ENCODE measurements at regions not wholly inside any gene's neighbourhood (a gene's known extent, or its start where the extent isn't known, plus 50 kb on each side); places are given as distances from the start of the nearest gene placed in this dataset.

- Histone ChIP-seq H3K4me1 (ENCODE audit: control insufficient read depth in 2 of 2, insufficient read depth in 2 of 2, low read length in 1 of 2) (no peaks in the 10 kb centered on the region), H3K27ac (ENCODE audit: low read depth in 2 of 2, low read length in 1 of 2) (no peak overlapping the region), H3K36me3 (ENCODE audit: control insufficient read depth in 2 of 2, insufficient read depth in 2 of 2, low read length in 1 of 2) (no peaks in the 10 kb centered on the region), H3K9me3 (ENCODE audit: control insufficient read depth in 2 of 2, insufficient read depth in 1 of 2, low read depth in 1 of 2, low read length in 1 of 2) (no peaks in the 10 kb centered on the region), H3K27me3 (ENCODE audit: control insufficient read depth in 1 of 2, insufficient read depth in 2 of 2, low read length in 2 of 2) (no peaks in the 10 kb centered on the region), H3K4me3 (ENCODE audit: low read depth in 1 of 2, low read length in 2 of 2) (no peak overlapping the region)
- WGBS, 2 donors = 92 to 95% methylated on average over 1 of the region's 1 CpG
These were observed 67.0 kb upstream of the KLHL13 start for GRCh38 chrX:118183606-118184005.

- Histone ChIP-seq H3K27me3 (ENCODE audit: control insufficient read depth in 1 of 2, insufficient read depth in 2 of 2, low read length in 2 of 2) (no peaks in the 10 kb centered on the region), H3K4me3 (ENCODE audit: low read depth in 1 of 2, low read length in 2 of 2) (no peak overlapping the region), H3K9me3 (ENCODE audit: control insufficient read depth in 2 of 2, insufficient read depth in 1 of 2, low read depth in 1 of 2, low read length in 1 of 2) (no peaks in the 10 kb centered on the region), H3K36me3 (ENCODE audit: control insufficient read depth in 2 of 2, insufficient read depth in 2 of 2, low read length in 1 of 2) (no peaks in the 10 kb centered on the region), H3K27ac (ENCODE audit: low read depth in 2 of 2, low read length in 1 of 2) (no peak overlapping the region), H3K4me1 (ENCODE audit: control insufficient read depth in 2 of 2, insufficient read depth in 2 of 2, low read length in 1 of 2) (no peaks in the 10 kb centered on the region)
These were observed 70.5 kb upstream of the KLHL13 start for GRCh38 chrX:118187100-118187499.

GRCh38 chrX:118189000-118189399, 72.4 kb upstream of the KLHL13 start:
- H3K36me3 ChIP-seq (ENCODE audit: control insufficient read depth in 2 of 2, insufficient read depth in 2 of 2, low read length in 1 of 2) = no peaks in the 10 kb centered on the region
- H3K27me3 ChIP-seq (ENCODE audit: control insufficient read depth in 1 of 2, insufficient read depth in 2 of 2, low read length in 2 of 2) = no peaks in the 10 kb centered on the region
- H3K27ac ChIP-seq (ENCODE audit: low read depth in 2 of 2, low read length in 1 of 2) = no peak overlapping the region
- H3K9me3 ChIP-seq (ENCODE audit: control insufficient read depth in 2 of 2, insufficient read depth in 1 of 2, low read depth in 1 of 2, low read length in 1 of 2) = no peaks in the 10 kb centered on the region
- WGBS, 2 donors = 19 to 42% methylated on average over 3 of the region's 3 CpGs
- H3K4me3 ChIP-seq (ENCODE audit: low read depth in 1 of 2, low read length in 2 of 2) = no peak overlapping the region
- H3K4me1 ChIP-seq (ENCODE audit: control insufficient read depth in 2 of 2, insufficient read depth in 2 of 2, low read length in 1 of 2) = no peaks in the 10 kb centered on the region

- Histone ChIP-seq H3K36me3 (ENCODE audit: control insufficient read depth in 2 of 2, insufficient read depth in 2 of 2, low read length in 1 of 2) (no peaks in the 10 kb centered on the region), H3K27me3 (ENCODE audit: control insufficient read depth in 1 of 2, insufficient read depth in 2 of 2, low read length in 2 of 2) (no peaks in the 10 kb centered on the region), H3K27ac (ENCODE audit: low read depth in 2 of 2, low read length in 1 of 2) (no peak overlapping the region), H3K9me3 (ENCODE audit: control insufficient read depth in 2 of 2, insufficient read depth in 1 of 2, low read depth in 1 of 2, low read length in 1 of 2) (no peaks in the 10 kb centered on the region), H3K4me1 (ENCODE audit: control insufficient read depth in 2 of 2, insufficient read depth in 2 of 2, low read length in 1 of 2) (no peaks in the 10 kb centered on the region), H3K4me3 (ENCODE audit: low read depth in 1 of 2, low read length in 2 of 2) (no peak overlapping the region)
- WGBS, 2 donors = 43 to 83% methylated on average over 3 of the region's 3 CpGs
These were observed 73.0 kb upstream of the KLHL13 start for GRCh38 chrX:118189628-118190027.

- Histone ChIP-seq H3K27ac (ENCODE audit: low read depth in 2 of 2, low read length in 1 of 2) (no peak overlapping the region), H3K27me3 (ENCODE audit: control insufficient read depth in 1 of 2, insufficient read depth in 2 of 2, low read length in 2 of 2) (no peaks in the 10 kb centered on the region), H3K4me3 (ENCODE audit: low read depth in 1 of 2, low read length in 2 of 2) (no peak overlapping the region), H3K36me3 (ENCODE audit: control insufficient read depth in 2 of 2, insufficient read depth in 2 of 2, low read length in 1 of 2) (no peaks in the 10 kb centered on the region), H3K4me1 (ENCODE audit: control insufficient read depth in 2 of 2, insufficient read depth in 2 of 2, low read length in 1 of 2) (no peaks in the 10 kb centered on the region), H3K9me3 (ENCODE audit: control insufficient read depth in 2 of 2, insufficient read depth in 1 of 2, low read depth in 1 of 2, low read length in 1 of 2) (no peaks in the 10 kb centered on the region)
- 57 to 60% methylated on average over 1 of the region's 1 CpG for WGBS, 2 donors
These were observed 81.1 kb upstream of the KLHL13 start for GRCh38 chrX:118197730-118198129.

- no peaks in the 10 kb centered on the region for H3K36me3 ChIP-seq (ENCODE audit: control insufficient read depth in 2 of 2, insufficient read depth in 2 of 2, low read length in 1 of 2)
- H3K4me1 ChIP-seq (ENCODE audit: control insufficient read depth in 2 of 2, insufficient read depth in 2 of 2, low read length in 1 of 2) = no peaks in the 10 kb centered on the region
- WGBS, 2 donors = 61 to 88% methylated on average over 3 of the region's 3 CpGs
- no peak overlapping the region for H3K27ac ChIP-seq (ENCODE audit: low read depth in 2 of 2, low read length in 1 of 2)
- no peak overlapping the region for H3K4me3 ChIP-seq (ENCODE audit: low read depth in 1 of 2, low read length in 2 of 2)
- no peaks in the 10 kb centered on the region for H3K27me3 ChIP-seq (ENCODE audit: control insufficient read depth in 1 of 2, insufficient read depth in 2 of 2, low read length in 2 of 2)
- H3K9me3 ChIP-seq (ENCODE audit: control insufficient read depth in 2 of 2, insufficient read depth in 1 of 2, low read depth in 1 of 2, low read length in 1 of 2) = no peaks in the 10 kb centered on the region
These were observed 82.0 kb upstream of the KLHL13 start for GRCh38 chrX:118198577-118198976.

- H3K27ac ChIP-seq (ENCODE audit: low read depth in 2 of 2, low read length in 1 of 2) = no peak overlapping the region
- WGBS, 2 donors = 57 to 59% methylated on average over 4 of the region's 4 CpGs
- no peaks in the 10 kb centered on the region for H3K36me3 ChIP-seq (ENCODE audit: control insufficient read depth in 2 of 2, insufficient read depth in 2 of 2, low read length in 1 of 2)
- no peaks in the 10 kb centered on the region for H3K4me1 ChIP-seq (ENCODE audit: control insufficient read depth in 2 of 2, insufficient read depth in 2 of 2, low read length in 1 of 2)
- H3K9me3 ChIP-seq (ENCODE audit: control insufficient read depth in 2 of 2, insufficient read depth in 1 of 2, low read depth in 1 of 2, low read length in 1 of 2) = no peaks in the 10 kb centered on the region
- H3K4me3 ChIP-seq (ENCODE audit: low read depth in 1 of 2, low read length in 2 of 2) = no peak overlapping the region
- H3K27me3 ChIP-seq (ENCODE audit: control insufficient read depth in 1 of 2, insufficient read depth in 2 of 2, low read length in 2 of 2) = no peaks in the 10 kb centered on the region
These were observed 83.4 kb upstream of the KLHL13 start for GRCh38 chrX:118199997-118200396.

GRCh38 chrX:118205421-118206395, 89.1 kb upstream of the KLHL13 start:
- Histone ChIP-seq H3K4me3 (ENCODE audit: low read depth in 1 of 2, low read length in 2 of 2) (no peak overlapping the region), H3K27ac (ENCODE audit: low read depth in 2 of 2, low read length in 1 of 2) (no peak overlapping the region), H3K27me3 (ENCODE audit: control insufficient read depth in 1 of 2, insufficient read depth in 2 of 2, low read length in 2 of 2) (no peaks in the 10 kb centered on the region), H3K4me1 (ENCODE audit: control insufficient read depth in 2 of 2, insufficient read depth in 2 of 2, low read length in 1 of 2) (no peaks in the 10 kb centered on the region), H3K36me3 (ENCODE audit: control insufficient read depth in 2 of 2, insufficient read depth in 2 of 2, low read length in 1 of 2) (no peaks in the 10 kb centered on the region), H3K9me3 (ENCODE audit: control insufficient read depth in 2 of 2, insufficient read depth in 1 of 2, low read depth in 1 of 2, low read length in 1 of 2) (no peaks in the 10 kb centered on the region)
- 40 to 53% methylated on average over 8 of the region's 8 CpGs for WGBS, 2 donors

- Histone ChIP-seq H3K9me3 (ENCODE audit: control insufficient read depth in 2 of 2, insufficient read depth in 1 of 2, low read depth in 1 of 2, low read length in 1 of 2) (no peaks in the 10 kb centered on the region), H3K27me3 (ENCODE audit: control insufficient read depth in 1 of 2, insufficient read depth in 2 of 2, low read length in 2 of 2) (no peaks in the 10 kb centered on the region), H3K36me3 (ENCODE audit: control insufficient read depth in 2 of 2, insufficient read depth in 2 of 2, low read length in 1 of 2) (no peaks in the 10 kb centered on the region), H3K27ac (ENCODE audit: low read depth in 2 of 2, low read length in 1 of 2) (no peak overlapping the region), H3K4me1 (ENCODE audit: control insufficient read depth in 2 of 2, insufficient read depth in 2 of 2, low read length in 1 of 2) (peaks cover 0 to 2% of the 10 kb centered on the region in 2 donors), H3K4me3 (ENCODE audit: low read depth in 1 of 2, low read length in 2 of 2) (no peak overlapping the region)
- 47 to 59% methylated on average over 3 of the region's 3 CpGs for WGBS, 2 donors
These were observed 91.3 kb upstream of the KLHL13 start for GRCh38 chrX:118207831-118208453.
